ENCODE measurements at regions not wholly inside any gene's neighbourhood (a gene's known extent, or its start where the extent isn't known, plus 50 kb on each side); places are given as distances from the start of the nearest gene placed in this dataset.

- TF ChIP-seq CTCF (conservative IDR thresholded peaks at IDR 0.05; ENCODE audit: low read length): no peak
- TF ChIP-seq EZH2phosphoT487 (IDR thresholded peaks at IDR 0.05; ENCODE audit: borderline replicate concordance, low read depth, low read length): no peak
Observed at GRCh38 chr5:100668511-100668910, 133.3 kb downstream of the FAM174A start.

Data from OCI-LY7 (cell line).